Keratinocyte (primary cell): ENCODE measurements at regions not wholly inside any gene's neighbourhood (a gene's known extent, or its start where the extent isn't known, plus 50 kb on each side); places are given as distances from the start of the nearest gene placed in this dataset.
"Not testable (repeated sequence)": the region's sequence is repeated elsewhere in the genome, so short reads cannot be mapped to it uniquely, and the experiment has no call there.

Experiments used
- CTCF ChIP-seq, 3 experiments: IDR thresholded peaks in 1 of 3; conservative IDR thresholded peaks in 1 of 3; optimal IDR thresholded peaks in 1 of 3; 2 replicates in 2 of 3; 3 replicates in 1 of 3; pipeline versions ENCODE3 to v1.5.1; 2011; ENCODE audit warnings: low read length in 3 of 3, mild to moderate bottlenecking in 3 of 3, moderate library complexity in 2 of 3, control low read depth in 1 of 3, inconsistent platforms in 1 of 3; ENCODE audit not compliant: insufficient read depth in 2 of 3; ENCODE audit errors: extremely low read depth in 1 of 3
- EZH2 ChIP-seq: IDR thresholded peaks from one replicate; pipeline ENCODE4 v1.6.1; 2012; ENCODE audit warnings: inconsistent platforms, mild to moderate bottlenecking, low read length, moderate library complexity

- not testable (repeated sequence) for TF ChIP-seq CTCF (optimal IDR thresholded peaks at IDR 0.05 in 1 of 3, IDR thresholded peaks at IDR 0.05 in 1 of 3, conservative IDR thresholded peaks at IDR 0.05 in 1 of 3; ENCODE audit: extremely low read depth in 1 of 3, insufficient read depth in 2 of 3, low read length in 3 of 3); EZH2
Measured at GRCh38 chr2:153593086-153593485, 114.5 kb upstream of the RPRM start.
